ENCODE measurements at regions not wholly inside any gene's neighbourhood (a gene's known extent, or its start where the extent isn't known, plus 50 kb on each side); places are given as distances from the start of the nearest gene placed in this dataset.

DNA sequence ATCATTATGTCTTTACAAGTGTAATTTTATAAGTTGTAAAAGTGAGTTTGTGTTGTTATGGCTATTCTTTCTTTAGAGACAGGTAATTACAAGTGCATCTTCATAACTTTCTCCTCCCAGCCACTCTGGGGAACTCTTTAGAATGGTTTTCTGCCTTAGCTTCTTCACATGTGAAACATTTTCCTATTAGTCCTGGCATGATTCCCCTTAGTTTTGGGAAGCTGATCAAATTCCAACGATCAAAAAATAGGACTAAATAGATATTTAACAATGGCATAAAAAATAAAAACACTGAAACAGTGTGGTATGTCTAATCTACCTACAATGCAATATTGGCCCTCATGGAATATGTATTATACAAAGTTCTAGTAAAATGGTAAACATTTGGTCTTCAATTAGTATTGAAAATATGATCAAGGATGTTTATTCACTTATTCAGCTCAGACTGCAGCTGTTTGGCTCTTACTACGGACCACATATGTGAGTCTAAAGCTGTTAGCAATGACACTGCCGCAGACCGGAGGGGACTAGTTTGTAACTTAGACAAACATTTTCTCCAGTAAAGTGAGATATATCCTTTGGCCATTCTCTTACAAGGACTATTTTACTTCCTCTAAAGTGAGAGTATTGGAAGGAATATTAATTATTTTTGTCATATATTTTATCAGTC is 890.8 kb upstream of the USP15 start:
- Histone ChIP-seq H3K9me3 (ENCODE audit: control insufficient read depth, insufficient read depth, low read depth, low read length) (no peaks in the 10 kb centered on the region), H3K36me3 (ENCODE audit: control insufficient read depth in 2 of 2, insufficient read depth in 1 of 2, low read length in 2 of 2) (no peaks in the 10 kb centered on the region), H3K4me1 (ENCODE audit: control insufficient read depth, insufficient read depth, low read length) (no peaks in the 10 kb centered on the region), H3K4me3 (ENCODE audit: low read depth, low read length) (no peak overlapping the region), H3K27ac (ENCODE audit: extremely low read depth, low read depth, low read length) (no peak overlapping the region)
- ChIA-PET POLR2A (no interaction called here), CTCF (no interaction called here)
- TF ChIP-seq, protein P1, sequence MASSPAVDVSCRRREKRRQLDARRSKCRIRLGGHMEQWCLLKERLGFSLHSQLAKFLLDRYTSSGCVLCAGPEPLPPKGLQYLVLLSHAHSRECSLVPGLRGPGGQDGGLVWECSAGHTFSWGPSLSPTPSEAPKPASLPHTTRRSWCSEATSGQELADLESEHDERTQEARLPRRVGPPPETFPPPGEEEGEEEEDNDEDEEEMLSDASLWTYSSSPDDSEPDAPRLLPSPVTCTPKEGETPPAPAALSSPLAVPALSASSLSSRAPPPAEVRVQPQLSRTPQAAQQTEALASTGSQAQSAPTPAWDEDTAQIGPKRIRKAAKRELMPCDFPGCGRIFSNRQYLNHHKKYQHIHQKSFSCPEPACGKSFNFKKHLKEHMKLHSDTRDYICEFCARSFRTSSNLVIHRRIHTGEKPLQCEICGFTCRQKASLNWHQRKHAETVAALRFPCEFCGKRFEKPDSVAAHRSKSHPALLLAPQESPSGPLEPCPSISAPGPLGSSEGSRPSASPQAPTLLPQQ (tag by site-specific recombination; IDR thresholded peaks at IDR 0.05), result no peak
- TF ChIP-seq ZNF394 (tag by site-specific recombination; IDR thresholded peaks at IDR 0.05; ENCODE audit: borderline replicate concordance) (no peak), KLF7 (tag by site-specific recombination; IDR thresholded peaks at IDR 0.05; ENCODE audit: borderline replicate concordance) (no peak), ZNF660 (tag by site-specific recombination; IDR thresholded peaks at IDR 0.05) (no peak), ZNF548 (tag by site-specific recombination; IDR thresholded peaks at IDR 0.05) (no peak), ZNF670 (tag by site-specific recombination; IDR thresholded peaks at IDR 0.05; ENCODE audit: low read depth) (no peak), ZBTB48 (tag by site-specific recombination; IDR thresholded peaks at IDR 0.05) (no peak), ZBTB20 (tag by site-specific recombination; IDR thresholded peaks at IDR 0.05) (no peak), ZNF24 (tag by site-specific recombination; IDR thresholded peaks at IDR 0.05) (no peak)
- TF ChIP-seq, protein P2, sequence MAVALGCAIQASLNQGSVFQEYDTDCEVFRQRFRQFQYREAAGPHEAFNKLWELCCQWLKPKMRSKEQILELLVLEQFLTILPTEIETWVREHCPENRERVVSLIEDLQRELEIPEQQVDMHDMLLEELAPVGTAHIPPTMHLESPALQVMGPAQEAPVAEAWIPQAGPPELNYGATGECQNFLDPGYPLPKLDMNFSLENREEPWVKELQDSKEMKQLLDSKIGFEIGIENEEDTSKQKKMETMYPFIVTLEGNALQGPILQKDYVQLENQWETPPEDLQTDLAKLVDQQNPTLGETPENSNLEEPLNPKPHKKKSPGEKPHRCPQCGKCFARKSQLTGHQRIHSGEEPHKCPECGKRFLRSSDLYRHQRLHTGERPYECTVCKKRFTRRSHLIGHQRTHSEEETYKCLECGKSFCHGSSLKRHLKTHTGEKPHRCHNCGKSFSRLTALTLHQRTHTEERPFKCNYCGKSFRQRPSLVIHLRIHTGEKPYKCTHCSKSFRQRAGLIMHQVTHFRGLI (tag by site-specific recombination; IDR thresholded peaks at IDR 0.05), result no peak
- TF ChIP-seq, protein P3, sequence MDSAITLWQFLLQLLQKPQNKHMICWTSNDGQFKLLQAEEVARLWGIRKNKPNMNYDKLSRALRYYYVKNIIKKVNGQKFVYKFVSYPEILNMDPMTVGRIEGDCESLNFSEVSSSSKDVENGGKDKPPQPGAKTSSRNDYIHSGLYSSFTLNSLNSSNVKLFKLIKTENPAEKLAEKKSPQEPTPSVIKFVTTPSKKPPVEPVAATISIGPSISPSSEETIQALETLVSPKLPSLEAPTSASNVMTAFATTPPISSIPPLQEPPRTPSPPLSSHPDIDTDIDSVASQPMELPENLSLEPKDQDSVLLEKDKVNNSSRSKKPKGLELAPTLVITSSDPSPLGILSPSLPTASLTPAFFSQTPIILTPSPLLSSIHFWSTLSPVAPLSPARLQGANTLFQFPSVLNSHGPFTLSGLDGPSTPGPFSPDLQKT (IDR thresholded peaks at IDR 0.05; ENCODE audit: borderline replicate concordance, low read depth, low read length), result no peak

DNA sequence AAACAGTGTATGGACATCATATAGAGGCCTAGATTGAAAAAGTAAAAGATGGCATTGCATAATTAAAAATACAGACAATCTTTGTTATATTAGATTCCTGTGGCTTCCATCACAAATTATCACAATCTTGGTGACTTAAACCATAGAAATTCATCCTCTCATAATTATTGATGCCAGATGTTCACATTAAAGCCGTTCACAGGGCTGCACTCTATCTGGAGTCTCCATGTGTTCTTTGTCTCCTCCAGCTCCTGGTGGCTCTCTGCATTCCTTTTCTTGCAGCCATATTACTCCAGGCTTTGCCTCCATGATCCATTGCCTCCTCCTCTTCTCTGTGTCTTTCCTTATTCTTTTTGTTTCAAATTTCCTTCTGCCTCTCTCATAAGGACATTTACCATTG is 875.7 kb upstream of the USP15 start:
- H3K4me3 ChIP-seq (ENCODE audit: low read depth, low read length), result no peak overlapping the region
- H3K4me1 ChIP-seq (ENCODE audit: control insufficient read depth, insufficient read depth, low read length), result no peaks in the 10 kb centered on the region
- H3K36me3 ChIP-seq (ENCODE audit: control insufficient read depth in 2 of 2, insufficient read depth in 1 of 2, low read length in 2 of 2), result no peaks in the 10 kb centered on the region
- CTCF ChIA-PET, result no interaction called here
- no peaks in the 10 kb centered on the region for H3K9me3 ChIP-seq (ENCODE audit: control insufficient read depth, insufficient read depth, low read depth, low read length)
- TF ChIP-seq, protein P4, sequence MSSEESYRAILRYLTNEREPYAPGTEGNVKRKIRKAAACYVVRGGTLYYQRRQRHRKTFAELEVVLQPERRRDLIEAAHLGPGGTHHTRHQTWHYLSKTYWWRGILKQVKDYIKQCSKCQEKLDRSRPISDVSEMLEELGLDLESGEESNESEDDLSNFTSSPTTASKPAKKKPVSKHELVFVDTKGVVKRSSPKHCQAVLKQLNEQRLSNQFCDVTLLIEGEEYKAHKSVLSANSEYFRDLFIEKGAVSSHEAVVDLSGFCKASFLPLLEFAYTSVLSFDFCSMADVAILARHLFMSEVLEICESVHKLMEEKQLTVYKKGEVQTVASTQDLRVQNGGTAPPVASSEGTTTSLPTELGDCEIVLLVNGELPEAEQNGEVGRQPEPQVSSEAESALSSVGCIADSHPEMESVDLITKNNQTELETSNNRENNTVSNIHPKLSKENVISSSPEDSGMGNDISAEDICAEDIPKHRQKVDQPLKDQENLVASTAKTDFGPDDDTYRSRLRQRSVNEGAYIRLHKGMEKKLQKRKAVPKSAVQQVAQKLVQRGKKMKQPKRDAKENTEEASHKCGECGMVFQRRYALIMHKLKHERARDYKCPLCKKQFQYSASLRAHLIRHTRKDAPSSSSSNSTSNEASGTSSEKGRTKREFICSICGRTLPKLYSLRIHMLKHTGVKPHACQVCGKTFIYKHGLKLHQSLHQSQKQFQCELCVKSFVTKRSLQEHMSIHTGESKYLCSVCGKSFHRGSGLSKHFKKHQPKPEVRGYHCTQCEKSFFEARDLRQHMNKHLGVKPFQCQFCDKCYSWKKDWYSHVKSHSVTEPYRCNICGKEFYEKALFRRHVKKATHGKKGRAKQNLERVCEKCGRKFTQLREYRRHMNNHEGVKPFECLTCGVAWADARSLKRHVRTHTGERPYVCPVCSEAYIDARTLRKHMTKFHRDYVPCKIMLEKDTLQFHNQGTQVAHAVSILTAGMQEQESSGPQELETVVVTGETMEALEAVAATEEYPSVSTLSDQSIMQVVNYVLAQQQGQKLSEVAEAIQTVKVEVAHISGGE (tag by site-specific recombination; conservative IDR thresholded peaks at IDR 0.05; ENCODE audit: low read depth), result no peak
- TF ChIP-seq ZNF132 (tag by site-specific recombination; IDR thresholded peaks at IDR 0.05; ENCODE audit: borderline replicate concordance), result no peak
- TF ChIP-seq ZNF837 (tag by site-specific recombination; IDR thresholded peaks at IDR 0.05), result no peak
- TF ChIP-seq ZNF600 (tag by site-specific recombination; IDR thresholded peaks at IDR 0.05), result no peak
- TF ChIP-seq ZNF311 (tag by site-specific recombination; IDR thresholded peaks at IDR 0.05; ENCODE audit: borderline replicate concordance), result no peak
- TF ChIP-seq GLIS1 (tag by site-specific recombination; IDR thresholded peaks at IDR 0.05), result no peak
- TF ChIP-seq ZNF404 (tag by site-specific recombination; IDR thresholded peaks at IDR 0.05), result no peak
- TF ChIP-seq ZNF221 (tag by site-specific recombination; IDR thresholded peaks at IDR 0.05; ENCODE audit: borderline replicate concordance), result no peak
- TF ChIP-seq KLF10 (tag by site-specific recombination; IDR thresholded peaks at IDR 0.05), result no peak
- TF ChIP-seq ZNF324 (tag by site-specific recombination; IDR thresholded peaks at IDR 0.05), result no peak
- TF ChIP-seq ZNF555 (tag by site-specific recombination; conservative IDR thresholded peaks at IDR 0.05), result no peak
- no peak for TF ChIP-seq ZFHX2 (tag by site-specific recombination; conservative IDR thresholded peaks at IDR 0.05)
- TF ChIP-seq EGR2 (tag by site-specific recombination; IDR thresholded peaks at IDR 0.05; ENCODE audit: low read depth), result no peak
- TF ChIP-seq, protein P5, sequence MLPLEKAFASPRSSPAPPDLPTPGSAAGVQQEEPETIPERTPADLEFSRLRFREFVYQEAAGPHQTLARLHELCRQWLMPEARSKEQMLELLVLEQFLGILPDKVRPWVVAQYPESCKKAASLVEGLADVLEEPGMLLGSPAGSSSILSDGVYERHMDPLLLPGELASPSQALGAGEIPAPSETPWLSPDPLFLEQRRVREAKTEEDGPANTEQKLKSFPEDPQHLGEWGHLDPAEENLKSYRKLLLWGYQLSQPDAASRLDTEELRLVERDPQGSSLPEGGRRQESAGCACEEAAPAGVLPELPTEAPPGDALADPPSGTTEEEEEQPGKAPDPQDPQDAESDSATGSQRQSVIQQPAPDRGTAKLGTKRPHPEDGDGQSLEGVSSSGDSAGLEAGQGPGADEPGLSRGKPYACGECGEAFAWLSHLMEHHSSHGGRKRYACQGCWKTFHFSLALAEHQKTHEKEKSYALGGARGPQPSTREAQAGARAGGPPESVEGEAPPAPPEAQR (tag by site-specific recombination; IDR thresholded peaks at IDR 0.05), result no peak
- no peak for TF ChIP-seq ZNF202 (tag by site-specific recombination; IDR thresholded peaks at IDR 0.05; ENCODE audit: borderline replicate concordance)
- no peak for TF ChIP-seq ZNF19 (tag by site-specific recombination; IDR thresholded peaks at IDR 0.05; ENCODE audit: low read depth)
- POLR2A ChIA-PET, result no interaction called here
- no peak overlapping the region for H3K27ac ChIP-seq (ENCODE audit: extremely low read depth, low read depth, low read length)

Measured in HEK293 (cell line).